Body of pancreas (tissue), 4 donors: ENCODE measurements at regions not wholly inside any gene's neighbourhood (a gene's known extent, or its start where the extent isn't known, plus 50 kb on each side); places are given as distances from the start of the nearest gene placed in this dataset.

Experiments used
- CTCF ChIP-seq, 7 experiments: fragments of 450-650 bp in 4 of 7; fragments of 200-600 bp in 3 of 7; sonication (generic) in 3 of 7; IDR thresholded peaks; one replicate each; pipeline ENCODE4 v1.5.1; 2016 to 2019; ENCODE audit warnings: antibody characterized with exemption in 7 of 7
- POLR2A ChIP-seq, 3 donors: fragments of 450-650 bp; IDR thresholded peaks; one replicate each; pipeline ENCODE4 v1.6.1; 2016; ENCODE audit warnings: antibody characterized with exemption in 3 of 3, mild to moderate bottlenecking in 2 of 3

- TF ChIP-seq CTCF (IDR thresholded peaks at IDR 0.05) (no peak), POLR2A (IDR thresholded peaks at IDR 0.05) (no peak)
Measured at GRCh38 chr10:78923647-78924318, 145.0 kb upstream of the ZMIZ1 start.
